SK-N-MC (cell line): ENCODE measurements at regions not wholly inside any gene's neighbourhood (a gene's known extent, or its start where the extent isn't known, plus 50 kb on each side); places are given as distances from the start of the nearest gene placed in this dataset.

ENCODE experiments used
- EZH2 ChIP-seq: fragments of 200-600 bp; sonication (generic); IDR thresholded peaks from one replicate; pipeline ENCODE4 v1.6.1; 2017; ENCODE audit warnings: antibody characterized with exemption
- FOXP2 ChIP-seq: optimal IDR thresholded peaks from 2 replicates; pipeline ENCODE3; 2011; ENCODE audit warnings: mild to moderate bottlenecking, moderate library complexity; ENCODE audit not compliant: insufficient read depth; ENCODE audit errors: extremely low read length, control extremely low read depth
- POLR2AphosphoS5 ChIP-seq: IDR thresholded peaks from 2 replicates; pipeline ENCODE4 v1.6.1; 2012; ENCODE audit warnings: mild to moderate bottlenecking, low read depth, low read length, borderline replicate concordance

- TF ChIP-seq POLR2AphosphoS5 (no peak), EZH2 (no peak), FOXP2 (no peak)
These were observed 147.9 kb downstream of the PTGER3 start for GRCh38 chr1:70899735-70900134.
